ENCODE measurements at regions not wholly inside any gene's neighbourhood (a gene's known extent, or its start where the extent isn't known, plus 50 kb on each side); places are given as distances from the start of the nearest gene placed in this dataset.

GRCh38 chr21:35291034-35291433 is 241.9 kb upstream of the RUNX1 start:
- no peak for TF ChIP-seq POLR2A (IDR thresholded peaks at IDR 0.05)
- TF ChIP-seq, protein P1, sequence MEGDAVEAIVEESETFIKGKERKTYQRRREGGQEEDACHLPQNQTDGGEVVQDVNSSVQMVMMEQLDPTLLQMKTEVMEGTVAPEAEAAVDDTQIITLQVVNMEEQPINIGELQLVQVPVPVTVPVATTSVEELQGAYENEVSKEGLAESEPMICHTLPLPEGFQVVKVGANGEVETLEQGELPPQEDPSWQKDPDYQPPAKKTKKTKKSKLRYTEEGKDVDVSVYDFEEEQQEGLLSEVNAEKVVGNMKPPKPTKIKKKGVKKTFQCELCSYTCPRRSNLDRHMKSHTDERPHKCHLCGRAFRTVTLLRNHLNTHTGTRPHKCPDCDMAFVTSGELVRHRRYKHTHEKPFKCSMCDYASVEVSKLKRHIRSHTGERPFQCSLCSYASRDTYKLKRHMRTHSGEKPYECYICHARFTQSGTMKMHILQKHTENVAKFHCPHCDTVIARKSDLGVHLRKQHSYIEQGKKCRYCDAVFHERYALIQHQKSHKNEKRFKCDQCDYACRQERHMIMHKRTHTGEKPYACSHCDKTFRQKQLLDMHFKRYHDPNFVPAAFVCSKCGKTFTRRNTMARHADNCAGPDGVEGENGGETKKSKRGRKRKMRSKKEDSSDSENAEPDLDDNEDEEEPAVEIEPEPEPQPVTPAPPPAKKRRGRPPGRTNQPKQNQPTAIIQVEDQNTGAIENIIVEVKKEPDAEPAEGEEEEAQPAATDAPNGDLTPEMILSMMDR (IDR thresholded peaks at IDR 0.05): no peak
